Lower lobe of right lung (tissue), 2 donors: ENCODE measurements at regions not wholly inside any gene's neighbourhood (a gene's known extent, or its start where the extent isn't known, plus 50 kb on each side); places are given as distances from the start of the nearest gene placed in this dataset.
"Not testable (repeated sequence)": the region's sequence is repeated elsewhere in the genome, so short reads cannot be mapped to it uniquely, and the experiment has no call there.

Experiments used
- ATAC-seq, 2 donors: fragments of 200-7000 bp; cut with Tn5 transposase; one replicate each; pipeline ENCODE4 v1.9.1; 2020 to 2022; ENCODE audit warnings: mild to moderate bottlenecking in 2 of 2, moderate library complexity in 2 of 2
- DNase-seq: peaks from one replicate; pipeline ENCODE4 v3.0.0-alpha.2; 2020
- H3K27ac ChIP-seq: fragments of 200-600 bp; one replicate; pipeline ENCODE4 v1.8.0; 2022
- H3K27me3 ChIP-seq: fragments of 200-600 bp; one replicate; pipeline ENCODE4 v1.8.0; 2022; ENCODE audit warnings: low read depth
- H3K36me3 ChIP-seq: fragments of 200-600 bp; one replicate; pipeline ENCODE4 v1.8.0; 2022; ENCODE audit warnings: mild to moderate bottlenecking
- H3K4me1 ChIP-seq: fragments of 200-600 bp; one replicate; pipeline ENCODE4 v1.8.0; 2022
- H3K4me3 ChIP-seq: fragments of 200-600 bp; one replicate; pipeline ENCODE4 v1.8.0; 2022; ENCODE audit warnings: mild to moderate bottlenecking
- H3K9me3 ChIP-seq: fragments of 200-600 bp; one replicate; pipeline ENCODE4 v1.8.0; 2022
- CTCF ChIP-seq: fragments of 200-600 bp; IDR thresholded peaks from one replicate; pipeline ENCODE4 v1.8.0; 2022; ENCODE audit warnings: antibody characterized with exemption, mild to moderate bottlenecking
- intact Hi-C: fragments of 100-400 bp; cut with DNase I; formaldehyde crosslinking; loops from one replicate; pipeline ENCODE4 v1.11.0; 2022
- donor health status: DM: no; HTN: yes; CAD: no; lungs with severe emphysema.

GRCh38 chrX:97898798-97899197 lies 1015.1 kb downstream of the RPA4 start:
- H3K27me3 ChIP-seq = no peaks in the 10 kb centered on the region
- no peaks in the 10 kb centered on the region for H3K9me3 ChIP-seq
- intact Hi-C loops = no loop called here
- H3K27ac ChIP-seq = no peak overlapping the region
- H3K4me3 ChIP-seq = no peak overlapping the region
- no peaks in the 10 kb centered on the region for H3K36me3 ChIP-seq
- TF ChIP-seq CTCF = no peak
- ATAC-seq (no peak), DNase-seq (no peak)
- no peaks in the 10 kb centered on the region for H3K4me1 ChIP-seq

GRCh38 chrX:97907791-97908190 lies 1024.1 kb downstream of the RPA4 start:
- Histone ChIP-seq H3K27ac (no peak overlapping the region), H3K4me1 (no peaks in the 10 kb centered on the region), H3K27me3 (no peaks in the 10 kb centered on the region), H3K4me3 (no peak overlapping the region), H3K36me3 (no peaks in the 10 kb centered on the region), H3K9me3 (no peaks in the 10 kb centered on the region)
- no peak for DNase-seq
- no peak for ATAC-seq
- TF ChIP-seq CTCF = no peak
- intact Hi-C loops = no loop called here

- ATAC-seq = no peak
These were observed 1025.5 kb downstream of the RPA4 start for GRCh38 chrX:97909245-97909644.

GRCh38 chrX:97915390-97915789 lies 1031.7 kb downstream of the RPA4 start:
- H3K27ac ChIP-seq, H3K36me3 ChIP-seq, ATAC-seq, intact Hi-C loops, DNase-seq, H3K9me3 ChIP-seq, H3K4me1 ChIP-seq, H3K27me3 ChIP-seq, H3K4me3 ChIP-seq: not testable (repeated sequence)

More at GRCh38 chrX:97909245-97909644, 1025.5 kb downstream of the RPA4 start:
- Histone ChIP-seq H3K9me3 (no peaks in the 10 kb centered on the region), H3K27ac (no peak overlapping the region), H3K4me1 (no peaks in the 10 kb centered on the region), H3K36me3 (no peaks in the 10 kb centered on the region), H3K27me3 (no peaks in the 10 kb centered on the region), H3K4me3 (no peak overlapping the region)
- no peak for TF ChIP-seq CTCF
- DNase-seq = no peak
- intact Hi-C loops = no loop called here

- H3K36me3 ChIP-seq, DNase-seq, H3K9me3 ChIP-seq, H3K27me3 ChIP-seq, H3K4me1 ChIP-seq, intact Hi-C loops, H3K27ac ChIP-seq, ATAC-seq, H3K4me3 ChIP-seq: not testable (repeated sequence)
These were observed 1037.5 kb downstream of the RPA4 start for GRCh38 chrX:97921223-97921622.

- no peak overlapping the region for H3K4me3 ChIP-seq
- DNase-seq = no peak
- H3K27ac ChIP-seq = no peak overlapping the region
- H3K9me3 ChIP-seq = no peaks in the 10 kb centered on the region
- intact Hi-C loops = no loop called here
- ATAC-seq = no peak
- no peaks in the 10 kb centered on the region for H3K36me3 ChIP-seq
- TF ChIP-seq CTCF = no peak
- H3K27me3 ChIP-seq = no peaks in the 10 kb centered on the region
- H3K4me1 ChIP-seq = no peaks in the 10 kb centered on the region
These were observed 1047.9 kb downstream of the RPA4 start for GRCh38 chrX:97931586-97931985.

GRCh38 chrX:97936296-97936695 lies 1052.6 kb downstream of the RPA4 start:
- Histone ChIP-seq H3K4me3 (no peak overlapping the region), H3K36me3 (no peaks in the 10 kb centered on the region), H3K4me1 (no peaks in the 10 kb centered on the region), H3K27ac (no peak overlapping the region), H3K27me3 (no peaks in the 10 kb centered on the region), H3K9me3 (no peaks in the 10 kb centered on the region)
- intact Hi-C loops = no loop called here
- ATAC-seq (no peak), DNase-seq (no peak)
- no peak for TF ChIP-seq CTCF
